ENCODE measurements at regions not wholly inside any gene's neighbourhood (a gene's known extent, or its start where the extent isn't known, plus 50 kb on each side); places are given as distances from the start of the nearest gene placed in this dataset.
"Not testable (repeated sequence)": the region's sequence is repeated elsewhere in the genome, so short reads cannot be mapped to it uniquely, and the experiment has no call there.

- DNase-seq (ENCODE audit: low read depth): no peak
These were observed 439.4 kb upstream of the ZNF462 start for GRCh38 chr9:106423575-106423974.

GRCh38 chr9:106432631-106433030, 430.3 kb upstream of the ZNF462 start:
- DNase-seq (ENCODE audit: low read depth): no peak

- DNase-seq (ENCODE audit: low read depth): peak; percentile 37
These were observed 424.0 kb upstream of the ZNF462 start for GRCh38 chr9:106438928-106439327.

GRCh38 chr9:106441283-106441682, 421.7 kb upstream of the ZNF462 start:
- DNase-seq (ENCODE audit: low read depth): no peak

GRCh38 chr9:106443520-106443919, 419.4 kb upstream of the ZNF462 start:
- no peak for DNase-seq (ENCODE audit: low read depth)

- DNase-seq (ENCODE audit: low read depth): no peak
These were observed 417.9 kb upstream of the ZNF462 start for GRCh38 chr9:106445107-106445506.

- DNase-seq (ENCODE audit: low read depth): no peak
These were observed 413.5 kb upstream of the ZNF462 start for GRCh38 chr9:106449336-106449927.

GRCh38 chr9:106450549-106450948, 412.4 kb upstream of the ZNF462 start:
- DNase-seq (ENCODE audit: low read depth): peak; percentile 25

- DNase-seq (ENCODE audit: low read depth): no peak
These were observed 411.7 kb upstream of the ZNF462 start for GRCh38 chr9:106451223-106451622.

GRCh38 chr9:106456581-106456980, 406.4 kb upstream of the ZNF462 start:
- DNase-seq (ENCODE audit: low read depth): no peak

- no peak for DNase-seq (ENCODE audit: low read depth)
These were observed 395.7 kb upstream of the ZNF462 start for GRCh38 chr9:106467113-106467864.

GRCh38 chr9:106467865-106468164, 395.2 kb upstream of the ZNF462 start:
- no peak for DNase-seq (ENCODE audit: low read depth)

- no peak for DNase-seq (ENCODE audit: low read depth)
These were observed 394.5 kb upstream of the ZNF462 start for GRCh38 chr9:106468431-106468830.

- peak; percentile 87 for DNase-seq (ENCODE audit: low read depth)
These were observed 384.7 kb upstream of the ZNF462 start for GRCh38 chr9:106478312-106478711.

GRCh38 chr9:106478727-106479126, 384.2 kb upstream of the ZNF462 start:
- DNase-seq (ENCODE audit: low read depth): no peak

GRCh38 chr9:106479679-106480078, 383.3 kb upstream of the ZNF462 start:
- DNase-seq (ENCODE audit: low read depth): peak; percentile 97

- peak; percentile 92 for DNase-seq (ENCODE audit: low read depth)
These were observed 381.9 kb upstream of the ZNF462 start for GRCh38 chr9:106481013-106481609.

GRCh38 chr9:106482733-106483132, 380.2 kb upstream of the ZNF462 start:
- peak; percentile 94 for DNase-seq (ENCODE audit: low read depth)

- DNase-seq (ENCODE audit: low read depth): no peak
These were observed 376.3 kb upstream of the ZNF462 start for GRCh38 chr9:106486685-106487084.

GRCh38 chr9:106487266-106487665, 375.7 kb upstream of the ZNF462 start:
- no peak for DNase-seq (ENCODE audit: low read depth)

GRCh38 chr9:106492126-106492525, 370.8 kb upstream of the ZNF462 start:
- not testable (repeated sequence) for DNase-seq (ENCODE audit: low read depth)

GRCh38 chr9:106500171-106500570, 362.8 kb upstream of the ZNF462 start:
- no peak for DNase-seq (ENCODE audit: low read depth)

- DNase-seq (ENCODE audit: low read depth): not testable (repeated sequence)
These were observed 361.8 kb upstream of the ZNF462 start for GRCh38 chr9:106501210-106501609.

All from RPMI7951 (cell line).